ENCODE measurements at regions not wholly inside any gene's neighbourhood (a gene's known extent, or its start where the extent isn't known, plus 50 kb on each side); places are given as distances from the start of the nearest gene placed in this dataset.

DNA sequence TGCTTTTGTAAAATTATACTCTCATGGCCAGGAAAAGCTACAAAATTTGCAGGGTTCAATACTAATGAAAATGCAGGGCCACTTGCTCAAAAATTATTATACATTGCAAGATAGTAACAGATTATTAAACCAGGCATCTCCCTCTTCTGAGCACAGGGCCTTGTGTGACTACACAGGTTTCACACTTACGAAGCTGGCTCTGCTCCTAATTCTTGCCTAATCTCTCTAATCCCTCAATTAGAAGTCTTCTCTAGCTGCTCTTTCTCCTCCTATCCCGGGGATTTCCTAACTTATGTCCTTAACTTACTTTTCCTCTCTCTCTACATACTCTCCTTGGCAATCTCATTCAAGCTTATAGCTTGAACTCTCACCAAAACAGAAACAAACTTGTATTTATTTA lies 168.3 kb downstream of the AREG start:
- DNase-seq (ENCODE audit: low read depth in 2 of 2) = no peak

DNA sequence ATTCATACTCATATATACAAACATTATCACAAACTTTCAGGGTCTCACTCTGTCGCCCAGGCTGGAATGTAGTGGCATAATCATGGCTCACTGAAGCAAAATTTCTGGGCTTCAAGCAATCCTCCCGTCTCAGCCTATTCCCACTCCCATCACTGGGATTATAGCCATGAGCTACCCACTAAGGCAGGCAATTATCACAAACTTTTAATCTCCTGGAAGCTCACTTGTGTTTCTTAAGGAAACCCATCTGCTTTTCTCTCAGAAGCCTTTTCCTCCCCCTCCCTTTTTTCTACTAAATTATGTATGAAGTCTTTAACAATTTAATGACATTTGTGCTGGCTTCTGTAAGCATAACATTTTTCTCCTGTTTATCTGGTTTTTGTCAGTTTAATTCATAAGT lies 170.5 kb downstream of the AREG start:
- no peak for DNase-seq (ENCODE audit: low read depth in 2 of 2)

DNA sequence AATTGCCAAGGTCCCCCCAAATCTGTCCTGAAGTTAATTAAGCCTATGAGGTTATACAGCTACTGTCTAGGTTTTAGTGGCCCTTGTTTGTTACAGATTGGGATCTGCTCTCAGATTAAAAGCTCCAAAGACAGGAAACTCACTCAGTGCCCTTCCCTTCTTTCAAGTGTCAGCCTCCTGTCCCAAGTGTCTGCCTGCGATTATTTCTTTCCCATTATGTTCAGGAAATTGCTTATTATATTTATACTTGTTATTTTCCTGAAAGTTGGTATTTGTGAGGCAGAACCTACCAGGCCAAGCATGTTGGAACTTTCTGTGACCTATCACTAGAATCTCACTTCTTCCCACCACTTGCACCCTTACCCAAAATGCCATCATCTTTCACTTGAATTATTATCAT lies 173.2 kb downstream of the AREG start:
- no peak for DNase-seq (ENCODE audit: low read depth in 2 of 2)

DNA sequence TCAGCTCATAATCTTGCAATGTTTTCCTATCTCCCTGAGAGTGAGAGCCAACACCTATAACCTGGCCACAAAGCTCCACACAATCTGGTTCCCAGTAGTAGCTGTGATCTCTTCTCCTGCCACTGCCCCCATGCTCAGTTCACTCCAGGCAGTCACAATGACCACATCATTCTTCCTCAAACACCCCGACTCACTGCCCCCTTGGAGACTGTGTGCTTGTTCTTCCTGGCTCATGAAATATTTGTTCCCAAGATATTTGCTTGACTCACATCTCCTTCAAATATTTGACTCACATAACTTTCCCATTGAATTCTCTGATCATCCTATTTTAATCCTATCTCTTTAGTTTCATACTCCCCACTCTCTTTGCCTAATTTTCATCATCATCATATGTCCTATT lies 173.7 kb downstream of the AREG start:
- no peak for DNase-seq (ENCODE audit: low read depth in 2 of 2)

DNA sequence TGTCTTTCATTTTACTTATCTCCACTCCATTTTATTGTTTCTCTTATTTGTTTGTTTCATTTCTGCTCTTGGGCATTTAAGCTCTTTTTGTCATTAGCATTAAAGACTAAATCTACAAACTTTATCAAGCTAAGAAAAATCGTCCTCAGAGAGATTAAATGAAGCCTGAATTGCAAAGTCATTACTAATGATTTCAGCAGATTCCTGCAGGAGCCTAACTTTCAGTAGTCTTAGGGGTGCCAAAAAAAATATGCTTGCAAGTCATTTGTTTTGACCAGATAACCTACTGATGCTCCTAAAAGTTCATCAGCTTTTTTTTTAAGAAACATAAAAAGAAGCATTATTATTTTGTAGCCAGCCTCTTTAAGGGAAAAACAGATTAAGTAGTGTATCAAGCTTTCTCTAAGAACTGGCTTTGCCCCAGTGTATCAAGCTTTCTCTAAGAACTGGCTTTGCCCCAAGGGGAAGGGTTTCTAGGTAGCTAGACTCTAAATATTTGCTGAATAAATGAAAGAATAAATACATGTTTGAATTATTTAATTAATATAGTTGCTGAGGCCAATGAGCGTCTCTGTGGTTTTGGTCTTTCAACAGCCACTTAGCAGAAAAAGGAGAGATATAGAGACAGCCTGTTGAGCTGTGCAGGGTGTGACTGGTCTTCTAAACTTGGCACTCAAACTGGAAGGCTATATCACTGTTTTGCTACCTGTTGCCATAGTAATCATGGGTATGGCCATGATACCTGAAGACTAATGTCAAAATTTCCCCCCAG lies 174.2 kb downstream of the BTC start:
- DNase-seq (ENCODE audit: low read depth in 2 of 2) = no peak

DNA sequence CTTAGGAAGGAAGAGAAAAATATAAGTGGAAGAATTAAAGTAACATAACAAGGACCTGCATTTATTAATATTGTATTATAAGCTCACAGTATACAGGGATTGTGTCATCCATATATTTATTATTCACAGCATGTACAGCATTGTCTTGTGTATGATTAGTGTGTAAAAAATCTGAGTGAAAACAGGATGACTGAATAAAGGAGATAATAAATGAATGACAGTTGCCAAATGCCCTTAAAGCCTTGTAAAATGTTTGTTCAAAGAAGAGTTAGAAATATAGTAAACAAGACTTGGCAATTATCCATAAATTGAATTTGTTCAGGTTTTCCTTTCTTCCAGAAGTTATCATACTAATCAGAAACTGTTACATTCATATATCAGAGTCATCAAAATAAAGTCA lies 172.7 kb downstream of the BTC start:
- DNase-seq (ENCODE audit: low read depth in 2 of 2) = no peak

DNA sequence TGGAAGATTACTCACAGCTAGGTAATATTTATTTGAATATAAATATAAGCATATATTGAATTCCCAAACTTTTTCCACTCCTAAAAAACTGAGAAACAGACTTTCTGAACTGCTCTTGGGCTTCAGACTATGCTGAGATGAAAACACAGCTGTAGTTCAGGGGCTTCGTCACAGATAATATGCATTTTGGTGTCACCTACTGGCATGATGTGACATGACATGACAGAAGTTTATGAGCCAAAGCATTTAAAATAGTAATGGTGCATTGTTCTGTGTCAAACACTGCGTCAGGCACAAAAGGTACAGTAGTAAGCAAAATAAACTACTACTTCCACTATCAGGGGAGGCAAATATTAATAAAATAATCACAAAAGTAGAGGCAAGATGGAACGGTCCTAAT lies 171.3 kb downstream of the BTC start:
- no peak for DNase-seq (ENCODE audit: low read depth in 2 of 2)

DNA sequence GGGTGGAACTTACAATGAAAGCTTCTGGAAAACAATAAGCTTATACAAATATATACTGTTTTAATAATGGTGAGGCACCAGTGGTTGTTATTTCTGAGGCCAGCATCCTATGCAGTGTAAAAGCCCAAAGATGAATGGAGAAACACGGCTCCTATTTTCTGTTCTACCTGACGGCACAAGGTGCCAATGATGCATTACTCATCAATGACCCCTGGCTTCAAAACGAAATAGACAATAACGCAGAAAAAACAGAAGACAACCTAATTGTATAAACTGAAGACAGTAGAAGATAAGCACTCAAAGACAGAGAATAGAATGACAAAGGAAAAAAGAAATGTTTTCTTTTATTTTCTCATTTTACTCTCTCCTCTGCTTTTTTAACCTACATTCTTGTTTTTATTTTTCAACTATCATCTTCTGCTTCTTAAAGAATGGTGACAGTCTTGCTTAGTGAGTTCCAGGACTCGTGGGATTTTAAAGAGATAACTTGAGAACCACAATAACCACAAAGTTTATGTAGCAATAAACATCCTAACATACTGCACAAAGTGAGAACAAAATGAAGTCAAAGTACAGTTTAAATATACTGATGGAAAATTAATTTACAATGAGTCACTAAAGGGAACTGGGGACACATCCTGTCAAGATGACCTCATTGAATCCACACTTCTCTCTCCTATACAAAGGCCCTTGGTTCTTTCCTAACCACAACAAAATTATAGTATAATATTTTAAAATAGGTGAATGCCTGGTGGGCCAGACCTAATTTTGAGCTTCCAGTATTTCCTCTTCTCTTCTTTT lies 169.8 kb downstream of the BTC start:
- no peak for DNase-seq (ENCODE audit: low read depth in 2 of 2)

DNA sequence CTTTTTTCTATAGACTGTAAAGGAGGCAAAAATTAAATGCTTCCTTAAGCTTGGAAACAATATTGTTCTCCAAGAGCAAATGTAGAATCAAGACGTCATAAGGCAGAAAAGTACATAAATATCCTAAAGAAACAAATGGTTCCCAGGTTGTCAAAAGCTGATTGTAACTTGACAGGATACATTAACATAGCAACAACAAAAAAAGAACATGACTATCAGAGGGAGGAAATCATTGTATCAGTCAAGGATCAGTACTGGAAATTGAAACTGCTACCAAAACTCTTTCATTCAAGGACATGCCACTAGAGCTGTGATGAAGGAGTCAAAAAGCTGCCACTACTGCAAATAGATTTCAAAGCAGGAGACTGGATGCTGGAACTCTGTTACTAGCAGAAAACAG lies 168.3 kb downstream of the BTC start:
- no peak for DNase-seq (ENCODE audit: low read depth in 2 of 2)

DNA sequence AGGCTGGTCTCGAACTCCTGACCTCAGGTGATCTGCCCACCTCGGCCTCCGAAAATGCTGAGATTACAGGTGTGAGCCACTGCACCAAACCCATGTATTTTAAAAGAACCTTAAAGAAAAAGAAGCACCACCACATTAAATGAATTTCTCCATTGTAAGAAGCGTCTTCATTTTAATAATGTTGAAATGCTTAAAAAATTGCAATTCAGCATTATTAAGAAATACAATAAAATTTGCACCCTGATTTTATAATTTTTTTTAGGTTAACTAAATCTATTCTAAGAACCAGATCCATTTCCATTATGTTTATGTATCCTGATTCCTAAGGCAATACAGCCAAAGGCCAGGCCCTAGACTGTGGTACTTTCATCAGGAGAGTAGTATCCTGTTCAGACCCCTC lies 167.2 kb downstream of the BTC start:
- DNase-seq (ENCODE audit: low read depth in 2 of 2) = no peak

DNA sequence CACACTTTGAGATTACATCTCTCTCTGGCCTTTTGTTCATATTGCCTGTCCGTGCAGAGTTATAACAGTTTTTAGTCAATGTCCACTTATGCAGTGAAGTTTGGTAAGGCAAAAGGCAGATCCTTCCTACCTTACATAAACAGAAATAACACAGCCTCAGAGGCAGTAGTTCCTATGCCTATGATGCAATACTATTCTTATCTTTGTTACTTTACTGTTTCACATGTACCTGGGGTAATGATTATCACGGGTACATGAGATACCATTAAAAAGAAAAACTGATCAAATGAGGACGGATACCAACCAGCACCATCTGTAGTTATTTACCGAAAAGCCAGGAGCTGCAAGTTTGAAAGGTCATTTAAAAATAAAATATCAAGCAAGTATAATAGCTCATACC lies 166.8 kb downstream of the BTC start:
- no peak for DNase-seq (ENCODE audit: low read depth in 2 of 2)

DNA sequence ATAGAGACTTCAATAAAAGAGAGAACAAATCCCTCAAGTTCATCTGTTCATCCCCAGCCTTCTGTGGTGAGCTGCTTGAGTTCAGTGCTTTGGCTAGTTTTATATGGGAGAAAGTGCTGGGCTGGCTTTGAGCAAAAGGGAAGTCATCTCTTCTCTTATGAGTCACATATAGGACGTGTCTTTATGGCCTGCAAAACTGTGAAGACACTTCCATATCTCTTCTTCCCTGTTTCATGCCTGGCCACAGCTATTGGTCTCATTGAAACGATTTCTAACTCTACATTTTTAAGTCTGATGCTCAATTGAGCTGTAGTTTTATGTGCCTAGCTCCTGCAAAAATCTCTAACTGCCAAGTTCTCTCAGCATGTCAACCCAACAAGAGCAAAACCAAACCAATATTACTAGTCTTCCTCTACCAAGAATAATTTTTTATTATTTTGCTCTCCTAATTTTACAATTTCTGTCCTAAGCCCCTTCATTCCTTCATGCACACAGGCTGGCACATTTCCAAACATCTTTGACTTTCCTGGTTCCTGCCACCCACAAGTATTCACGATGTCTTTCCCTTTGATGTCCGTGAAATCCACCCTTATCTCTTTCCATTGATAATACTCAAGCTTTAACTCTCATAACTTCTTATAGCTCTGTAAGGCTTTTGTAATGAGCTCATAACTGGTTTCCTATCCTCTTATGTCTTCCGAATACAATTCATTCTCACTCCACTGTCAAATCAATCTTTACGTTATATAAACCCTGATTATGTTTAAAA lies 165.3 kb downstream of the BTC start:
- DNase-seq (ENCODE audit: low read depth in 2 of 2) = no peak

DNA sequence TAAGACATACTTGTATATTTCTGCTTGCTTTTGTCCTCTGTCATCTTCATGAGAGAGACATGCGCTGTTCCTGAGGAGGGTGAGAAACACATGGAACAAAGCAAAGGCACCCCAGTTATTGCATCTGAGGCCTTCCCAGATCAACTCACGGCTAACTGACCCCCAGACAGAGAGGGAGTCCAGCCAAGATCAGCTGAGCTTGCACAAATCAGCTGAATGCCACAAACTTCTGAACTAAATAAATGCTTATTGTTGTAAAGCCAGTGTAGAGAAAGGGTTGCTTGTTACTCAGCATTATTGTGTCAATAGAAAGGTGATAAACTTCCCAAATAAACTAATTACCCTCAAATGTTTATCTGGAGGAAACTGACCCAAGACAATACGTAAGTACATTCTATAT lies 163.8 kb downstream of the BTC start:
- no peak for DNase-seq (ENCODE audit: low read depth in 2 of 2)

DNA sequence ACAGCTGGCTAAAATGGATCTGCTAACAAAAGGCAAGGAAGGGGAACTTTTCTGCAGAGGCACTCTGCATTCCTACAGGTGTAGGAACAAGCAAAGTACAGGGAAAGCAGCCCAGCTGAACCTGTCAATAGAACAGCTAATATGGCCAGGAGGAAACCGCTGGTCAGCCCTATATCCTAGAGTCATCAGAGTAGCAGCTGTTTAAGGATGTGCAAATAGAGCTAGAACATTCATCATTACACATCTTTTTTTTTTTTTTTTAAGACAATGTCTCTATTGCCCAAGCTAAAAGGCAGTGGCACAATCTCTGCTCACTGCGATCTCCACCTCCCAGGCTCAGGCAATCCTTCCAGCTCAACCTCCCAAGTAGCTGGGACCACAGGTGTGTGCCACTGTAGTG lies 163.0 kb downstream of the BTC start:
- no peak for DNase-seq (ENCODE audit: low read depth in 2 of 2)

DNA sequence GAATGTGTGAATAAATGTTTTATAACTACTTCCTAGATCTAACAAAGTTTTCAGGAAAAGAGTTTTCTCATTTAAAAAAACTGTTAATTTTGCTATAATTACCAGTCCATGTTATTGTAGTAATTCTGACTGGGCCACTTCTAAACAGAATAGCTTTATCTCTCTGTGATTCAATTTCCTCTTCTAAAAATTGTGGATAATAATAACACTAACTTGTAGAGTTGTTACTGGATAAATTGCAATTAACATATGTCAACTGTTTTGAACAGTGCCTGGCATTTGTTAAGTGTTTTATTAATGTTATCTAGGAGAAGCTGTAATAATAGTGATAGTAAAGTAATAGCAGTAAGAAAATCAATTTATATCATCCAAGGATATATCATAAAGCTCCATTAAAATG lies 162.3 kb downstream of the BTC start:
- no peak for DNase-seq (ENCODE audit: low read depth in 2 of 2)

DNA sequence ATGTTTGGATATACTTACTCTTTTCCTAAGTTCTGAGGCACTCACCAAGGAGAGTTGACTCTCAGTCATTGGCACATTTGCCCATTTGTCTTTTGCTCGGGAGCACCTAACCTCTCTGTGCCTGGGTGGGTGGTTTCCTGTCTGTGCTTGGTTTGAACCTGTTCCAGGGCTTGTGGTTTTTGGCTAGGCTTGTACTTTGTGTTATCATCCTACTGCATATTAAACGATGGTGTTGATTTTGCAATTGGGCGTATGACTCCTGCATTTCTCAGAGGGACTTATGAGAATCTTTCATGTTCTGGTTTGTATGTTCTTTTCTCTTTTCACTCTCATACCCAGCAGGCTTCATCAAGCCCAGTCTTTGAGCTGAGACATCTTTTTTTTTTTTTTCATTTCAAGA lies 161.7 kb downstream of the BTC start:
- DNase-seq (ENCODE audit: low read depth in 2 of 2) = peak; percentile 1 to 12

DNA sequence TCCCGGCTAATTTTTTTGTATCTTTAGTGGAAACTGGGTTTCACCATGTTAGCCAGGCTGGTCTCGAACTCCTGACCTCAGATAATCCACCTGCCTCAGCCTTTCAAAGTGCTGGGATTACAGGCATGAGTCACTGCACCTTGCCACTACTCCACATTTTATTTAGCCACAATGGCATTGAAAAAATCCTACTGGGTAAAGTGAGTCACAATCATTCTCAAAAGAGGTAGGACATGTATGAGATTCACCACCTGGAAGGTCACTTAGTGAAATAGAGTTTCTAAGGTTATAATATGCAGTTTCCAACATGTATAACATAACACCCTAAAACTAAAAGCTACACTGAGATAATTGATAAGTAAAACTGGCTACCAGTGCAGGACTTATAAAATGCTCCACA lies 159.2 kb downstream of the BTC start:
- DNase-seq (ENCODE audit: low read depth in 2 of 2) = no peak

DNA sequence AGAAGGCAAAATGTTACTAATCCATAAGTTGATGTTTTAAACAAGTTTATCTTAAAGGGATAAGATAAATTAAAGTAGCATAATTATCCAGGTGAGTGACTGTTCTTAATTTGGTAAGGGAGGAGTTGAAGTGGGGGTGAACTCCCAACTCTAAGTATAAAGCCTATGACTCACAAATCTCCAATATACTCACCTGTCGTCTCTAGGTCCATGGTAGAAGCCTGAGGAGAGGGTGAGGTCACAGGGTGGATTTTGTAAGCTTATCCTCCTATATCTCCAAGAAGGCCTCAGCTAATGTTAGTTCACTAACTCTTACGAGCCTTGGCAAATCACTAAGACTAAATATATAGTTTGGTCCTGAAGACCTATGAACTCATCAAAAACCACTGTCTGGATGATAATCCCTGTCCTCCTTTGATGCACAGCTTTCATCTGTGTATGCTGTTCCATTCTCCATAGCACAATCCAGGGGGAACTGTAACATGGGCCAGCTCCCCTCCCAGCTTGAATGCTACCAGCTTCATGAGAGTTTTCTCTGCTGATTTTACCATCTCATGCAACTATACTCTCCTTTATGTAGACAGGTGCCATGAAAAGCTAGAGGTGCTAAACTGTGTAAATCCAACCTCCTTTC lies 158.7 kb downstream of the BTC start:
- no peak for DNase-seq (ENCODE audit: low read depth in 2 of 2)

DNA sequence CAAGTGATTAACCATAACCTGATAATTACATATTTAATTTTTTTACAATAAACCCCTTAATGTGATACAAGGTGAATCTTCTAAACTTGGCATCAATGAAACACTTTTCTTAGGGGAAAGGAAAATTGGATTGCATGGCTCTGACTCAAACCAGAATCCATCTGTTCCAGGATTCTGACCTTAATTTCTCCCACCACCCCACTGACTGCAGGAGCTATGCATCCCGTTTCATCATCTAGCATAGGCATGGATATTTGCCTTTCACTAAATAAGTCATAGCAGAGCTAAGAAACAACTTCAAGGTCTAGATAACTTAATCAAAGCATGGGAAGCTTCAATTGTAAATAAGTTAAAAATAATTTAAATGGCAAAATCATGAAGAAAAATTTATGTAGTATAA lies 156.3 kb downstream of the BTC start:
- no peak for DNase-seq (ENCODE audit: low read depth in 2 of 2)

DNA sequence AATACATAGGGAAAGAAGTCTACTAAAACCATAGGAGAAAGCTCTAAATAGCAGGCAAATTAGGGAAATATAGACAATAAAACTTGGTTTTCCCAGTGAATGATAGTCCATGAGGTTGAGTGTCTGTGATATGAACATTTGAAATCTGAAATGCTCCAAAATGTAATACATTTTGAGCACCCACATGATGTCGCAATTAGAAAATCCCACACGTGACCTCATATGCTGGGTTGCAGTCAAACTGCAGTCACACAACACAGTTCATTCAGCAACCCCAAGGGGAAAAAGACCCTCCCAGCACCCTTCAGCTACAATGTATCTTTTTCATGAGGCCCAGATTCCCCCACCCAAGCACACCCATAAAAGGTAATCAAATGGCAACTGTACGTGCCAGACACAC lies 155.6 kb downstream of the BTC start:
- no peak for DNase-seq (ENCODE audit: low read depth in 2 of 2)

DNA sequence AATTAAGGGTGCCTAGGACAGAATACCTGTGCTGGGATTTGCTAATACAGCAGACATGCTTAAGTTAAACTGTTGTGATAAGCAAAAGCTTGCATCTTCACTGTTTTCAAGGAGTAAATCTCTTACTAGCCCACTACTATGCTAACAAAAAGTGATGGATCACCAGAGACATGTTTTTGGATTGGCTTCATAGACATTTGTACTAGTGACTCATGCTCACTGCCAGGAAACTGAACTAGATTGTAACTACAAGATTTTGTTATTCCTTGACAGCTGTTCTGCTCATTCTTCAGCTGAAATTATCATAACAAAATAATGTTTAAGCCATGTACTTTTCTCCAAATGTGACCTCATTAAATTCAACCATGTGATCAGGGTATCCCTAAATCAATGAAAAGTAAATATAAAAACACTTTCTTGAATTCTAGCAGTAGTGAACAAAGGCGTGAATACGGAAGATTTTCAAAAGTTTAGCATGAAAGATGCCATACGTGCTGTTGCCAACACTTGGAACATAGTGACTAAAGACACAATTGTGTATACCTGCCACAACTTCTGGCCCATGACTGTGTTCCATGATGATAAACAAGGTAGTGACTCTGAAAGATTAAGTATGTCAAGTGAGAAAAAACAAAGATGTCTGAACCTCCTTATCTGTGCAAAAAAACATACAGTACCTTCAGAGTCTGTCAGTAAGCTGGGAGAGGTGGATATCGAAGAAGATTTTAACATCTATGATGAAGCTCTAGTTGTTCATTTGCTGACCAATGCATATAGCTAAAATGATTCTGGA lies 154.0 kb downstream of the BTC start:
- DNase-seq (ENCODE audit: low read depth in 2 of 2) = no peak

Data from stimulated activated CD4-positive, alpha-beta T cell treated with anti-CD3 and anti-CD28 coated beads, Interleukin-15, amount 100 ng/mL, for 48 hours (primary cell).